HG02970 (cell line): ENCODE measurements at regions not wholly inside any gene's neighbourhood (a gene's known extent, or its start where the extent isn't known, plus 50 kb on each side); places are given as distances from the start of the nearest gene placed in this dataset.

Source experiments
- ATAC-seq: cut with Tn5 transposase; IDR thresholded peaks from one replicate; pipeline ENCODE4 v1.9.1; 2021; ENCODE audit warnings: mild to moderate bottlenecking, moderate library complexity, moderate number of reproducible peaks; ENCODE audit not compliant: unreplicated experiment, low FRiP score

GRCh38 chr5:74145951-74146350 is 494.6 kb downstream of the ENC1 start:
- ATAC-seq, result no peak

- ATAC-seq, result no peak
These were observed 496.7 kb downstream of the ENC1 start for GRCh38 chr5:74143721-74144330.

GRCh38 chr5:74143151-74143550 is 497.4 kb downstream of the ENC1 start:
- ATAC-seq, result no peak

GRCh38 chr5:74141053-74141452 is 499.5 kb downstream of the ENC1 start:
- ATAC-seq, result no peak

GRCh38 chr5:74140409-74140808 is 500.1 kb downstream of the ENC1 start:
- no peak for ATAC-seq

- no peak for ATAC-seq
These were observed 500.9 kb downstream of the ENC1 start for GRCh38 chr5:74139589-74139988.

- no peak for ATAC-seq
These were observed 501.8 kb downstream of the ENC1 start for GRCh38 chr5:74138721-74139120.

GRCh38 chr5:74136276-74136825 is 504.2 kb downstream of the ENC1 start:
- no peak for ATAC-seq

- ATAC-seq, result no peak
These were observed 505.5 kb downstream of the ENC1 start for GRCh38 chr5:74135033-74135432.

GRCh38 chr5:74132485-74132884 is 506.5 kb downstream of the ARHGEF28 start:
- ATAC-seq, result no peak

- ATAC-seq, result no peak
These were observed 505.3 kb downstream of the ARHGEF28 start for GRCh38 chr5:74131250-74131649.

- no peak for ATAC-seq
These were observed 504.3 kb downstream of the ARHGEF28 start for GRCh38 chr5:74130155-74130897.

GRCh38 chr5:74127381-74128320 is 501.7 kb downstream of the ARHGEF28 start:
- ATAC-seq, result no peak

- ATAC-seq, result no peak
These were observed 500.3 kb downstream of the ARHGEF28 start for GRCh38 chr5:74126294-74126693.

- no peak for ATAC-seq
These were observed 498.8 kb downstream of the ARHGEF28 start for GRCh38 chr5:74124826-74125225.

GRCh38 chr5:74123929-74124328 is 497.9 kb downstream of the ARHGEF28 start:
- ATAC-seq, result no peak

- no peak for ATAC-seq
These were observed 497.1 kb downstream of the ARHGEF28 start for GRCh38 chr5:74122979-74123590.

GRCh38 chr5:74122175-74122574 is 496.2 kb downstream of the ARHGEF28 start:
- ATAC-seq, result no peak

- ATAC-seq, result no peak
These were observed 494.6 kb downstream of the ARHGEF28 start for GRCh38 chr5:74120585-74120984.

- ATAC-seq, result no peak
These were observed 492.1 kb downstream of the ARHGEF28 start for GRCh38 chr5:74118071-74118470.
